ENCODE measurements at regions not wholly inside any gene's neighbourhood (a gene's known extent, or its start where the extent isn't known, plus 50 kb on each side); places are given as distances from the start of the nearest gene placed in this dataset.

- Histone ChIP-seq H4K20me1 (ENCODE audit: insufficient read depth, low read length, poor library complexity, severe bottlenecking) (no peaks in the 10 kb centered on the region), H3K27me3 (ENCODE audit: insufficient read depth, low read length, poor library complexity, severe bottlenecking) (no peaks in the 10 kb centered on the region)
These were observed 694.4 kb downstream of the LTN1 start for GRCh38 chr21:28298251-28298672.

DNA sequence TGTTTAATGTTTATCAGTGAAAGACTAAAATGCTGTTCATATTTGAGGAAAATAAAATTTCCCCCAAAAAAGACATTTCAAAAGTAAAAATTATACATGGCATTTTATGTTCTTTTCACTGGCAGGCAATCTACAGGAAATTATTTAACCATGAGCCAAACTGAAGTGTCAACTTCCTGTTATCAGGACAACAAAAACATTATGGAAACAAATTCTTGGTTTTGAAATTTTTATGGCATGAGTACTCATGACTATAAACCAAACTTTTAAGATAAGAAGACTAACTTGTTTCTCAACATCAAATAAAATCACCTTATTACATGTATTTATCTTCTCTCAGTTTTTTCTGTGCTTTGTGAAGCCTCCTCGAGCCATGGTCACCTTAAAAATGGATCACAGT is 698.6 kb downstream of the LTN1 start:
- Histone ChIP-seq H3K4me1 (ENCODE audit: insufficient read depth, low read length, poor library complexity, severe bottlenecking) (no peaks in the 10 kb centered on the region), H3K9ac (ENCODE audit: low read depth, low read length, poor library complexity, severe bottlenecking) (no peak overlapping the region), H3K9me2 (replicated peaks; ENCODE audit: low read depth, low read length) (no peaks in the 10 kb centered on the region), H3K79me2 (ENCODE audit: insufficient read depth, low read length) (no peaks in the 10 kb centered on the region), H3K4me2 (ENCODE audit: low read depth, low read length, poor library complexity, severe bottlenecking) (no peak overlapping the region), H3K4me3 (ENCODE audit: low read length, poor library complexity, severe bottlenecking) (no peak overlapping the region), H3K9me3 (ENCODE audit: insufficient read depth, low read depth, low read length) (no peaks in the 10 kb centered on the region), H3K36me3 (ENCODE audit: insufficient read depth, low read length) (no peaks in the 10 kb centered on the region), H2AFZ (ENCODE audit: low read length) (no peak overlapping the region), H3F3A (ENCODE audit: low read depth) (no peaks in the 10 kb centered on the region), H4K20me1 (ENCODE audit: insufficient read depth, low read length, poor library complexity, severe bottlenecking) (no peaks in the 10 kb centered on the region), H3K27me3 (ENCODE audit: insufficient read depth, low read length, poor library complexity, severe bottlenecking) (no peaks in the 10 kb centered on the region)
- no peak for TF ChIP-seq EZH2phosphoT487 (IDR thresholded peaks at IDR 0.05; ENCODE audit: borderline replicate concordance)
- TF ChIP-seq, protein P1, sequence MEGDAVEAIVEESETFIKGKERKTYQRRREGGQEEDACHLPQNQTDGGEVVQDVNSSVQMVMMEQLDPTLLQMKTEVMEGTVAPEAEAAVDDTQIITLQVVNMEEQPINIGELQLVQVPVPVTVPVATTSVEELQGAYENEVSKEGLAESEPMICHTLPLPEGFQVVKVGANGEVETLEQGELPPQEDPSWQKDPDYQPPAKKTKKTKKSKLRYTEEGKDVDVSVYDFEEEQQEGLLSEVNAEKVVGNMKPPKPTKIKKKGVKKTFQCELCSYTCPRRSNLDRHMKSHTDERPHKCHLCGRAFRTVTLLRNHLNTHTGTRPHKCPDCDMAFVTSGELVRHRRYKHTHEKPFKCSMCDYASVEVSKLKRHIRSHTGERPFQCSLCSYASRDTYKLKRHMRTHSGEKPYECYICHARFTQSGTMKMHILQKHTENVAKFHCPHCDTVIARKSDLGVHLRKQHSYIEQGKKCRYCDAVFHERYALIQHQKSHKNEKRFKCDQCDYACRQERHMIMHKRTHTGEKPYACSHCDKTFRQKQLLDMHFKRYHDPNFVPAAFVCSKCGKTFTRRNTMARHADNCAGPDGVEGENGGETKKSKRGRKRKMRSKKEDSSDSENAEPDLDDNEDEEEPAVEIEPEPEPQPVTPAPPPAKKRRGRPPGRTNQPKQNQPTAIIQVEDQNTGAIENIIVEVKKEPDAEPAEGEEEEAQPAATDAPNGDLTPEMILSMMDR (conservative IDR thresholded peaks at IDR 0.05; ENCODE audit: low read length) = no peak

More at GRCh38 chr21:28298251-28298672, 694.4 kb downstream of the LTN1 start:
- Histone ChIP-seq H3K4me2 (ENCODE audit: low read depth, low read length, poor library complexity, severe bottlenecking) (no peak overlapping the region), H3F3A (ENCODE audit: low read depth) (no peaks in the 10 kb centered on the region), H2AFZ (ENCODE audit: low read length) (no peak overlapping the region), H3K4me3 (ENCODE audit: low read length, poor library complexity, severe bottlenecking) (no peak overlapping the region), H3K9me2 (replicated peaks; ENCODE audit: low read depth, low read length) (no peaks in the 10 kb centered on the region), H3K4me1 (ENCODE audit: insufficient read depth, low read length, poor library complexity, severe bottlenecking) (no peaks in the 10 kb centered on the region), H3K9ac (ENCODE audit: low read depth, low read length, poor library complexity, severe bottlenecking) (no peak overlapping the region), H3K9me3 (ENCODE audit: insufficient read depth, low read depth, low read length) (no peaks in the 10 kb centered on the region), H3K36me3 (ENCODE audit: insufficient read depth, low read length) (no peaks in the 10 kb centered on the region), H3K79me2 (ENCODE audit: insufficient read depth, low read length) (no peaks in the 10 kb centered on the region)
- TF ChIP-seq EZH2phosphoT487 (IDR thresholded peaks at IDR 0.05; ENCODE audit: borderline replicate concordance) = no peak
- TF ChIP-seq, protein P1 (conservative IDR thresholded peaks at IDR 0.05; ENCODE audit: low read length) = no peak

DNA sequence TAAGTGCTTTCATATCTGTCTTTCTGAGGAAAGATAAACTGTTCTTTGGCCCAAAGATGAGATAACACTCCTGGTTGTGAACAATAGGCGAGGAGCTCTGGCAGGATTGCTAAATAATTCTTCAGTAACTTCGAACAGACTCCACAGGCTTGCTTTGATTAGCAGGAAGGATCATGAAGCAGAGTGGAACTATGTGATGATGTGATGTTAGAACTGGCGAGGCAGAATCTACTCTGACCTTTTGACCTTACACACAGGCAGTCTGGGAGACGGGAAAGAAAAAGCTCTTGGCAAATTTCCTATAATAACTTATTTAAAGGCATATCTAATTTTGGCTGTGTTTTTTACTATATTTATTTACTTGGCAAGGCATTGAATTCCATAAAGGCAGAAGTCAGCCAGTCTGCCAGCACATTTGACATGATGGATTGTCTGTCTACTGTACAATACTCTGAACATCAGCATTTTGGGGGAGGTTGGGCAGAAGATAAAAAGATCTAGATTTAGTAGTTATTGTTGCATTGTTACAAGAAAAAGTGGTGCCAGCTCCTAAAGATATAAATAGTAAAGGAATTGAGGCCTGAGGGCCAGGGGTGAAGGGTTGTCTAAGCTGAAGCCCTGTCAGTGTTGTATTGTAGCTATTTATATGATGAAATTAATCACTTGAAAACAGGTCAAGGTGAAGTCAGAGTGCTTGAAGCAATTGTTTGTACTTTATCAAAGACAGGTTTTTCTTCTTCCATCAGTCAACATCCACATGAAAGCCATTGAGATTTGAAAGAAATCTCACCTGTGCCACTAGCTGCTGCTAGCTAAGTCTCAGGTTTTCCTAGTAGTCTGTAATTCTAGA is 708.8 kb downstream of the LTN1 start:
- Histone ChIP-seq H3K36me3 (ENCODE audit: insufficient read depth, low read length) (no peaks in the 10 kb centered on the region), H3K4me3 (ENCODE audit: low read length, poor library complexity, severe bottlenecking) (no peak overlapping the region), H3K4me1 (ENCODE audit: insufficient read depth, low read length, poor library complexity, severe bottlenecking) (no peaks in the 10 kb centered on the region), H3K9ac (ENCODE audit: low read depth, low read length, poor library complexity, severe bottlenecking) (no peak overlapping the region), H4K20me1 (ENCODE audit: insufficient read depth, low read length, poor library complexity, severe bottlenecking) (no peaks in the 10 kb centered on the region), H2AFZ (ENCODE audit: low read length) (no peak overlapping the region), H3K79me2 (ENCODE audit: insufficient read depth, low read length) (no peaks in the 10 kb centered on the region), H3K9me3 (ENCODE audit: insufficient read depth, low read depth, low read length) (no peaks in the 10 kb centered on the region), H3F3A (ENCODE audit: low read depth) (no peaks in the 10 kb centered on the region), H3K27me3 (ENCODE audit: insufficient read depth, low read length, poor library complexity, severe bottlenecking) (no peaks in the 10 kb centered on the region), H3K4me2 (ENCODE audit: low read depth, low read length, poor library complexity, severe bottlenecking) (no peak overlapping the region), H3K9me2 (replicated peaks; ENCODE audit: low read depth, low read length) (no peaks in the 10 kb centered on the region)
- TF ChIP-seq EZH2phosphoT487 (IDR thresholded peaks at IDR 0.05; ENCODE audit: borderline replicate concordance) = no peak
- TF ChIP-seq, protein P1 (conservative IDR thresholded peaks at IDR 0.05; ENCODE audit: low read length) = no peak

Data from Loucy (cell line).